ENCODE measurements at regions not wholly inside any gene's neighbourhood (a gene's known extent, or its start where the extent isn't known, plus 50 kb on each side); places are given as distances from the start of the nearest gene placed in this dataset.

- DNase-seq, result no peak
- no peaks in the 10 kb centered on the region for H3K36me3 Mint-ChIP-seq (ENCODE audit: insufficient read depth, unreplicated experiment)
- H3K27ac Mint-ChIP-seq (ENCODE audit: unreplicated experiment), result no peak overlapping the region
- H3K4me3 Mint-ChIP-seq (ENCODE audit: low read depth, unreplicated experiment), result no peak overlapping the region
- peaks cover 40% of the 10 kb centered on the region for H3K9me3 Mint-ChIP-seq (ENCODE audit: low read depth, unreplicated experiment)
- H3K27me3 Mint-ChIP-seq (ENCODE audit: unreplicated experiment), result no peaks in the 10 kb centered on the region
- CTCF ChIA-PET, result no interaction called here
- no peaks in the 10 kb centered on the region for H3K4me1 Mint-ChIP-seq (ENCODE audit: low read depth, unreplicated experiment)
- BruUV-seq (replicated peaks), result no TSS peak
- intact Hi-C loops (cut with micrococcal nuclease; ENCODE audit: unreplicated experiment), result no loop called here
- TF ChIP-seq CTCF (IDR thresholded peaks at IDR 0.05; ENCODE audit: unreplicated experiment), result no peak
These were observed 3895.3 kb downstream of the SRGAP2C start for GRCh38 chr1:125080077-125080476.

GRCh38 chr1:125085720-125086591, 3901.2 kb downstream of the SRGAP2C start:
- Mint-ChIP-seq H3K4me1 (ENCODE audit: low read depth, unreplicated experiment) (no peaks in the 10 kb centered on the region), H3K4me3 (ENCODE audit: low read depth, unreplicated experiment) (no peak overlapping the region), H3K9me3 (ENCODE audit: low read depth, unreplicated experiment) (peaks cover 26% of the 10 kb centered on the region), H3K27ac (ENCODE audit: unreplicated experiment) (no peak overlapping the region), H3K36me3 (ENCODE audit: insufficient read depth, unreplicated experiment) (no peaks in the 10 kb centered on the region), H3K27me3 (ENCODE audit: unreplicated experiment) (no peaks in the 10 kb centered on the region)
- intact Hi-C loops (cut with micrococcal nuclease; ENCODE audit: unreplicated experiment), result no loop called here
- no peak for TF ChIP-seq CTCF (IDR thresholded peaks at IDR 0.05; ENCODE audit: unreplicated experiment)
- no peak for DNase-seq
- CTCF ChIA-PET, result no interaction called here
- BruUV-seq (replicated peaks), result no TSS peak

- intact Hi-C loops (cut with micrococcal nuclease; ENCODE audit: unreplicated experiment), result no loop called here
- no peaks in the 10 kb centered on the region for H3K4me1 Mint-ChIP-seq (ENCODE audit: low read depth, unreplicated experiment)
- no peak for TF ChIP-seq CTCF (IDR thresholded peaks at IDR 0.05; ENCODE audit: unreplicated experiment)
- CTCF ChIA-PET, result no interaction called here
- no peaks in the 10 kb centered on the region for H3K27me3 Mint-ChIP-seq (ENCODE audit: unreplicated experiment)
- H3K36me3 Mint-ChIP-seq (ENCODE audit: insufficient read depth, unreplicated experiment), result no peaks in the 10 kb centered on the region
- BruUV-seq (replicated peaks), result no TSS peak
- H3K27ac Mint-ChIP-seq (ENCODE audit: unreplicated experiment), result no peak overlapping the region
- peaks cover 22% of the 10 kb centered on the region for H3K9me3 Mint-ChIP-seq (ENCODE audit: low read depth, unreplicated experiment)
- no peak for DNase-seq
- no peak overlapping the region for H3K4me3 Mint-ChIP-seq (ENCODE audit: low read depth, unreplicated experiment)
These were observed 3901.8 kb downstream of the SRGAP2C start for GRCh38 chr1:125086611-125087010.

GRCh38 chr1:125087247-125087646, 3902.5 kb downstream of the SRGAP2C start:
- CTCF ChIA-PET, result no interaction called here
- no peak for TF ChIP-seq CTCF (IDR thresholded peaks at IDR 0.05; ENCODE audit: unreplicated experiment)
- DNase-seq, result no peak
- no peaks in the 10 kb centered on the region for H3K27me3 Mint-ChIP-seq (ENCODE audit: unreplicated experiment)
- H3K9me3 Mint-ChIP-seq (ENCODE audit: low read depth, unreplicated experiment), result peaks cover 19% of the 10 kb centered on the region
- no TSS peak for BruUV-seq (replicated peaks)
- no peaks in the 10 kb centered on the region for H3K36me3 Mint-ChIP-seq (ENCODE audit: insufficient read depth, unreplicated experiment)
- intact Hi-C loops (cut with micrococcal nuclease; ENCODE audit: unreplicated experiment), result no loop called here
- H3K27ac Mint-ChIP-seq (ENCODE audit: unreplicated experiment), result no peak overlapping the region
- H3K4me3 Mint-ChIP-seq (ENCODE audit: low read depth, unreplicated experiment), result no peak overlapping the region
- no peaks in the 10 kb centered on the region for H3K4me1 Mint-ChIP-seq (ENCODE audit: low read depth, unreplicated experiment)

All from Calu3 (cell line).